ENCODE measurements at regions not wholly inside any gene's neighbourhood (a gene's known extent, or its start where the extent isn't known, plus 50 kb on each side); places are given as distances from the start of the nearest gene placed in this dataset.

DNA sequence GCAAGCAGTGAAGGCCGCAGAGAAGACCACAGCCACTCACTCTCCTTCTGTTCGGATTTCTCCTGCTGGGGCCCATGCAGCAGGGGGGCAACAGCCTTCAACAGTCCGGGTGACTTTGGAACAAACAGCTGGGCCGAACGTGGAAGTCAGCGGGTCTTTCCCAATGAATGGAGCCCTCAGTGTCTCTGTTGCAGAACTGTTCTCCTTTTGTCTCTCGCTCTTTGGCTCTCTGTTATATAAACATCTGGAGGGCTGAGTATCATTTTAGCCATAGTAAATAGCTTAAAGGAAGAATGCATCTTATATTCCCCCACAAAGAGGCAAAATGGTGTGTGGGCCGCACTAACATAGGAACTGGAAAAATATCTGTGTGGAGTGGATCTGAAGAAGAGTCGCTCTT is 136.7 kb upstream of the RALGAPA2 start:
- Mint-ChIP-seq H3K27ac (ENCODE audit: unreplicated experiment) (no peak overlapping the region), H3K4me1 (ENCODE audit: low read depth, unreplicated experiment) (no peaks in the 10 kb centered on the region)
- TF ChIP-seq EZH2 (IDR thresholded peaks at IDR 0.05; ENCODE audit: insufficient read depth, low read length) = no peak
- TF ChIP-seq, protein P1, sequence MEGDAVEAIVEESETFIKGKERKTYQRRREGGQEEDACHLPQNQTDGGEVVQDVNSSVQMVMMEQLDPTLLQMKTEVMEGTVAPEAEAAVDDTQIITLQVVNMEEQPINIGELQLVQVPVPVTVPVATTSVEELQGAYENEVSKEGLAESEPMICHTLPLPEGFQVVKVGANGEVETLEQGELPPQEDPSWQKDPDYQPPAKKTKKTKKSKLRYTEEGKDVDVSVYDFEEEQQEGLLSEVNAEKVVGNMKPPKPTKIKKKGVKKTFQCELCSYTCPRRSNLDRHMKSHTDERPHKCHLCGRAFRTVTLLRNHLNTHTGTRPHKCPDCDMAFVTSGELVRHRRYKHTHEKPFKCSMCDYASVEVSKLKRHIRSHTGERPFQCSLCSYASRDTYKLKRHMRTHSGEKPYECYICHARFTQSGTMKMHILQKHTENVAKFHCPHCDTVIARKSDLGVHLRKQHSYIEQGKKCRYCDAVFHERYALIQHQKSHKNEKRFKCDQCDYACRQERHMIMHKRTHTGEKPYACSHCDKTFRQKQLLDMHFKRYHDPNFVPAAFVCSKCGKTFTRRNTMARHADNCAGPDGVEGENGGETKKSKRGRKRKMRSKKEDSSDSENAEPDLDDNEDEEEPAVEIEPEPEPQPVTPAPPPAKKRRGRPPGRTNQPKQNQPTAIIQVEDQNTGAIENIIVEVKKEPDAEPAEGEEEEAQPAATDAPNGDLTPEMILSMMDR (IDR thresholded peaks at IDR 0.05; ENCODE audit: insufficient read depth, low read depth, low read length) = no peak

DNA sequence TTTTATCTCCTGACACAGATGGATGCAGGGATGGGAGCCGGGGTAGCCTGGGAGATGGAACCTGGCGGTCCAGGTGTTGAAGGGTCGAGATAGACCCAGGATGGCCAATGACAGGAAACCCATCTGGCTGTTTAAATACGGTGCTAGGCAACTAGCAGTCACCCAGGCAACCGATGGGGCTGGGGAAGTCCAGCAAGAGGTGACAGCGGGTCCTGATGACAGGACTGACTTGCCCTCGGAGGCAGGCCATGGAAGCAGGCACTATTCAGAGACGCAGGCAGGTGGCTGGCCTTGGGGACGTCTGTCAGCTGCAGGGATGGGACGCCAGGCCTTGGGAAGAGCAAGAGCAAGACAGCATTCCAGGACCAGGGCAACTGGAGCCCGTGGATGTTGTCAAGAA is 135.4 kb upstream of the RALGAPA2 start:
- DNase-seq (ENCODE audit: low read depth) = no peak
- no peaks in the 10 kb centered on the region for H3K4me1 Mint-ChIP-seq (ENCODE audit: low read depth, unreplicated experiment)
- no peak overlapping the region for H3K27ac Mint-ChIP-seq (ENCODE audit: unreplicated experiment)
- Histone ChIP-seq H3K79me2 (ENCODE audit: insufficient read depth, low read length) (no peaks in the 10 kb centered on the region), H3K4me3 (ENCODE audit: insufficient read depth, low read depth, low read length) (no peak overlapping the region), H3K9ac (ENCODE audit: low read length) (no peak overlapping the region), H3K4me2 (ENCODE audit: low read length) (no peak overlapping the region), H3K36me3 (ENCODE audit: insufficient read depth, low read length) (no peaks in the 10 kb centered on the region), H3K9me3 (ENCODE audit: insufficient read depth, low read depth, low read length) (no peaks in the 10 kb centered on the region), H3K27ac (ENCODE audit: low read depth, low read length) (no peak overlapping the region), H3K4me1 (ENCODE audit: insufficient read depth, low read length) (no peaks in the 10 kb centered on the region), H4K20me1 (ENCODE audit: insufficient read depth, low read length) (no peaks in the 10 kb centered on the region), H2AFZ (ENCODE audit: low read depth, low read length) (no peak overlapping the region), H3K27me3 (ENCODE audit: insufficient read depth, low read length) (no peaks in the 10 kb centered on the region)
- TF ChIP-seq EZH2 (IDR thresholded peaks at IDR 0.05; ENCODE audit: insufficient read depth, low read length) = no peak
- TF ChIP-seq, protein P1 (IDR thresholded peaks at IDR 0.05; ENCODE audit: insufficient read depth, low read depth, low read length) = no peak
- FAIRE-seq = no peak
- no peak overlapping the region for H3K4me3 Mint-ChIP-seq (ENCODE audit: unreplicated experiment)
- H3K9me3 Mint-ChIP-seq (ENCODE audit: unreplicated experiment) = peaks cover 2% of the 10 kb centered on the region
- H3K27me3 Mint-ChIP-seq (ENCODE audit: low read depth, unreplicated experiment) = peaks cover 24% of the 10 kb centered on the region
- H3K36me3 Mint-ChIP-seq (ENCODE audit: low read depth, unreplicated experiment) = no peaks in the 10 kb centered on the region

More for the DNA sequence above, 136.7 kb upstream of the RALGAPA2 start:
- no peak overlapping the region for H3K4me2 ChIP-seq (ENCODE audit: low read length)
- DNase-seq (ENCODE audit: low read depth) = no peak
- Mint-ChIP-seq H3K36me3 (ENCODE audit: low read depth, unreplicated experiment) (no peaks in the 10 kb centered on the region), H3K9me3 (ENCODE audit: unreplicated experiment) (peaks cover 2% of the 10 kb centered on the region), H3K4me3 (ENCODE audit: unreplicated experiment) (no peak overlapping the region), H3K27me3 (ENCODE audit: low read depth, unreplicated experiment) (peaks cover 15% of the 10 kb centered on the region)
- no peaks in the 10 kb centered on the region for H3K4me1 ChIP-seq (ENCODE audit: insufficient read depth, low read length)
- no peak for FAIRE-seq
- H3K4me3 ChIP-seq (ENCODE audit: insufficient read depth, low read depth, low read length) = no peak overlapping the region
- no peaks in the 10 kb centered on the region for H3K79me2 ChIP-seq (ENCODE audit: insufficient read depth, low read length)
- no peaks in the 10 kb centered on the region for H4K20me1 ChIP-seq (ENCODE audit: insufficient read depth, low read length)
- H3K27me3 ChIP-seq (ENCODE audit: insufficient read depth, low read length) = no peaks in the 10 kb centered on the region
- no peak overlapping the region for H3K27ac ChIP-seq (ENCODE audit: low read depth, low read length)
- H3K9me3 ChIP-seq (ENCODE audit: insufficient read depth, low read depth, low read length) = no peaks in the 10 kb centered on the region
- H2AFZ ChIP-seq (ENCODE audit: low read depth, low read length) = no peak overlapping the region
- H3K9ac ChIP-seq (ENCODE audit: low read length) = no peak overlapping the region
- H3K36me3 ChIP-seq (ENCODE audit: insufficient read depth, low read length) = no peaks in the 10 kb centered on the region

DNA sequence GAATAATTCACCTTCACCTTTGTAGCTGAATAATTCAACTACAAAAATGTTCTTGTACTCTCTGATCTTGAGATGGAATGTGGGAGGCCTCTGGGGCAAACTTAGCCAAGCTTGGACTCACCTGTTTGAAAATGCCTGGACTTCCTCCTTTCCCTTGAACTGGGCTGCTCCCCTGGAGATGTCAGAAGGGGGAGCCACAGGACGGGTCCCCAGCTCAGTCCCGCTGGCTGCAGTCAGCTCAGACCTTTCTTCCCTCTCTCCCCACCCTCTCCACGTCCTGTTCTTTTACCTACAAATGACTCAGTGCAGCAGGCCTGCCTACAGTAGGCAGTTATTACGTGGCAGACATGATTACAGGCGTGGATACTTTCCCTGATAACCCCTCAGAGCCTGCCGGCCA is 131.5 kb upstream of the RALGAPA2 start:
- Histone ChIP-seq H3K9me3 (ENCODE audit: insufficient read depth, low read depth, low read length) (no peaks in the 10 kb centered on the region), H4K20me1 (ENCODE audit: insufficient read depth, low read length) (no peaks in the 10 kb centered on the region), H2AFZ (ENCODE audit: low read depth, low read length) (no peak overlapping the region), H3K4me1 (ENCODE audit: insufficient read depth, low read length) (no peaks in the 10 kb centered on the region), H3K9ac (ENCODE audit: low read length) (no peak overlapping the region), H3K36me3 (ENCODE audit: insufficient read depth, low read length) (no peaks in the 10 kb centered on the region), H3K27ac (ENCODE audit: low read depth, low read length) (no peak overlapping the region), H3K4me2 (ENCODE audit: low read length) (no peak overlapping the region), H3K4me3 (ENCODE audit: insufficient read depth, low read depth, low read length) (no peak overlapping the region), H3K27me3 (ENCODE audit: insufficient read depth, low read length) (no peaks in the 10 kb centered on the region), H3K79me2 (ENCODE audit: insufficient read depth, low read length) (no peaks in the 10 kb centered on the region)
- TF ChIP-seq, protein P1 (IDR thresholded peaks at IDR 0.05; ENCODE audit: insufficient read depth, low read depth, low read length) = no peak
- TF ChIP-seq EZH2 (IDR thresholded peaks at IDR 0.05; ENCODE audit: insufficient read depth, low read length) = no peak
- FAIRE-seq (no peak), DNase-seq (ENCODE audit: low read depth) (no peak)
- H3K4me3 Mint-ChIP-seq (ENCODE audit: unreplicated experiment) = no peak overlapping the region
- peaks cover 2% of the 10 kb centered on the region for H3K9me3 Mint-ChIP-seq (ENCODE audit: unreplicated experiment)
- H3K4me1 Mint-ChIP-seq (ENCODE audit: low read depth, unreplicated experiment) = no peaks in the 10 kb centered on the region
- H3K27ac Mint-ChIP-seq (ENCODE audit: unreplicated experiment) = no peak overlapping the region
- no peaks in the 10 kb centered on the region for H3K36me3 Mint-ChIP-seq (ENCODE audit: low read depth, unreplicated experiment)
- H3K27me3 Mint-ChIP-seq (ENCODE audit: low read depth, unreplicated experiment) = peaks cover 42% of the 10 kb centered on the region
